ENCODE measurements at regions not wholly inside any gene's neighbourhood (a gene's known extent, or its start where the extent isn't known, plus 50 kb on each side); places are given as distances from the start of the nearest gene placed in this dataset.

GRCh38 chr6:2550247-2550646, 200.5 kb downstream of the MYLK4 start:
- TF ChIP-seq CTCF (IDR thresholded peaks at IDR 0.05; ENCODE audit: poor library complexity) (no peak), EZH2 (IDR thresholded peaks at IDR 0.05; ENCODE audit: borderline replicate concordance) (no peak)

All from hepatocyte (in vitro differentiated cells).